ENCODE measurements at regions not wholly inside any gene's neighbourhood (a gene's known extent, or its start where the extent isn't known, plus 50 kb on each side); places are given as distances from the start of the nearest gene placed in this dataset.
A peak's percentile ranks its signal among the peaks of the same experiment; 100 is the strongest.

GRCh38 chr10:31604646-31605170 is 285.7 kb downstream of the ZEB1 start:
- DNase-seq: no peak

- no peak for DNase-seq
Observed at GRCh38 chr10:31604096-31604495, 285.1 kb downstream of the ZEB1 start.

- peak; percentile 96 for DNase-seq
Observed at GRCh38 chr10:31603235-31604087, 284.4 kb downstream of the ZEB1 start.

- DNase-seq: peak; percentile 48
Observed at GRCh38 chr10:31602541-31603234, 283.7 kb downstream of the ZEB1 start.

GRCh38 chr10:31601136-31601535 is 282.1 kb downstream of the ZEB1 start:
- no peak for DNase-seq

GRCh38 chr10:31599626-31600504 is 280.8 kb downstream of the ZEB1 start:
- no peak for DNase-seq

GRCh38 chr10:31596765-31597164 is 277.7 kb downstream of the ZEB1 start:
- peak; percentile 24 for DNase-seq

GRCh38 chr10:31595992-31596391 is 277.0 kb downstream of the ZEB1 start:
- no peak for DNase-seq

- DNase-seq: no peak
Observed at GRCh38 chr10:31594347-31594873, 275.4 kb downstream of the ZEB1 start.

- no peak for DNase-seq
Observed at GRCh38 chr10:31593124-31593523, 274.1 kb downstream of the ZEB1 start.

GRCh38 chr10:31591569-31591968 is 272.6 kb downstream of the ZEB1 start:
- DNase-seq: no peak

GRCh38 chr10:31590023-31590800 is 271.2 kb downstream of the ZEB1 start:
- no peak for DNase-seq

GRCh38 chr10:31587691-31588090 is 268.7 kb downstream of the ZEB1 start:
- no peak for DNase-seq

GRCh38 chr10:31586723-31587638 is 268.0 kb downstream of the ZEB1 start:
- DNase-seq: no peak

GRCh38 chr10:31584876-31585275 is 265.9 kb downstream of the ZEB1 start:
- DNase-seq: no peak

- no peak for DNase-seq
Observed at GRCh38 chr10:31584098-31584631, 265.1 kb downstream of the ZEB1 start.

- no peak for DNase-seq
Observed at GRCh38 chr10:31583293-31583692, 264.3 kb downstream of the ZEB1 start.

GRCh38 chr10:31582365-31583052 is 263.5 kb downstream of the ZEB1 start:
- DNase-seq: no peak

GRCh38 chr10:31581741-31582323 is 262.8 kb downstream of the ZEB1 start:
- DNase-seq: no peak
